Epithelial cell of proximal tubule (primary cell): ENCODE measurements at regions not wholly inside any gene's neighbourhood (a gene's known extent, or its start where the extent isn't known, plus 50 kb on each side); places are given as distances from the start of the nearest gene placed in this dataset.

ENCODE experiments used
- DNase-seq: peaks from one replicate; pipeline ENCODE4 v3.0.0-alpha.2; 2011; ENCODE audit warnings: low read depth
- H3K4me3 ChIP-seq: 2 replicates; pipeline ENCODE4 v1.5.1; 2011; ENCODE audit warnings: low read depth, mild to moderate bottlenecking, low read length
- CTCF ChIP-seq: conservative IDR thresholded peaks from 2 replicates; pipeline ENCODE4 v1.5.1; 2012; ENCODE audit warnings: low read depth, mild to moderate bottlenecking, low read length

- no peak for TF ChIP-seq CTCF
- no peak overlapping the region for H3K4me3 ChIP-seq
- DNase-seq: no peak
These were observed 255.1 kb upstream of the FAT3 start for GRCh38 chr11:91969486-91969885.

- TF ChIP-seq CTCF: no peak
- H3K4me3 ChIP-seq: no peak overlapping the region
- no peak for DNase-seq
These were observed 256.9 kb upstream of the FAT3 start for GRCh38 chr11:91967691-91968045.

GRCh38 chr11:91967026-91967690 lies 257.5 kb upstream of the FAT3 start:
- DNase-seq: peak; percentile 48
- TF ChIP-seq CTCF: no peak

GRCh38 chr11:91966368-91966767 lies 258.2 kb upstream of the FAT3 start:
- no peak for DNase-seq
- no peak for TF ChIP-seq CTCF
- H3K4me3 ChIP-seq: no peak overlapping the region

More at GRCh38 chr11:91967026-91967690, 257.5 kb upstream of the FAT3 start:
- no peak overlapping the region for H3K4me3 ChIP-seq

GRCh38 chr11:91960770-91961169 lies 263.8 kb upstream of the FAT3 start:
- no peak for TF ChIP-seq CTCF
- no peak for DNase-seq
- no peak overlapping the region for H3K4me3 ChIP-seq

- no peak for DNase-seq
- TF ChIP-seq CTCF: no peak
- no peak overlapping the region for H3K4me3 ChIP-seq
These were observed 265.2 kb upstream of the FAT3 start for GRCh38 chr11:91959411-91959810.

- no peak for TF ChIP-seq CTCF
- H3K4me3 ChIP-seq: no peak overlapping the region
- DNase-seq: no peak
These were observed 267.9 kb upstream of the FAT3 start for GRCh38 chr11:91956711-91957110.
